HepG2 (cell line): ENCODE measurements at regions not wholly inside any gene's neighbourhood (a gene's known extent, or its start where the extent isn't known, plus 50 kb on each side); places are given as distances from the start of the nearest gene placed in this dataset.

ENCODE experiments used
- ATF7 ChIP-seq, 2 experiments: fragments of 450-650 bp in 1 of 2; sonication (generic) in 1 of 2; formaldehyde crosslinking in 1 of 2; IDR thresholded peaks; 2 replicates each; pipeline versions ENCODE4 v1.4.0 to v1.6.1; 2016 to 2020; ENCODE audit warnings: antibody characterized with exemption in 1 of 2, mild to moderate bottlenecking in 1 of 2, missing genetic modification reagents in 1 of 2
- DNMT1 ChIP-seq: sonication (generic); formaldehyde crosslinking; IDR thresholded peaks from 2 replicates; pipeline ENCODE4 v1.5.1; 2020; ENCODE audit warnings: mild to moderate bottlenecking, missing genetic modification reagents
- ELF4 ChIP-seq: sonication (generic); formaldehyde crosslinking; IDR thresholded peaks from 2 replicates; pipeline ENCODE4 v1.5.0; 2020; ENCODE audit warnings: missing genetic modification reagents, mild to moderate bottlenecking, moderate library complexity, borderline replicate concordance
- HOXA9 ChIP-seq: sonication (generic); formaldehyde crosslinking; IDR thresholded peaks from 2 replicates; pipeline ENCODE4 v1.8.1; 2022; ENCODE audit warnings: missing genetic modification reagents, mild to moderate bottlenecking, moderate library complexity, borderline replicate concordance
- MEIS1 ChIP-seq: sonication (generic); formaldehyde crosslinking; IDR thresholded peaks from 2 replicates; pipeline ENCODE4 v1.9.0; 2021; ENCODE audit warnings: mild to moderate bottlenecking, missing genetic modification reagents, moderate library complexity, borderline replicate concordance
- RBM22 ChIP-seq: fragments of 200-400 bp; formaldehyde crosslinking; optimal IDR thresholded peaks from 2 replicates; pipeline ENCODE3; 2017; ENCODE audit warnings: mild to moderate bottlenecking, low read length, moderate library complexity
- SCMH1 ChIP-seq: sonication (generic); formaldehyde crosslinking; IDR thresholded peaks from 2 replicates; pipeline ENCODE4 v1.9.0; 2021; ENCODE audit warnings: missing genetic modification reagents, mild to moderate bottlenecking, borderline replicate concordance
- STAG1 ChIP-seq: sonication (generic); formaldehyde crosslinking; IDR thresholded peaks from 2 replicates; pipeline ENCODE4 v1.4.0; 2020; ENCODE audit warnings: missing genetic modification reagents
- ZNF543 ChIP-seq: sonication (generic); formaldehyde crosslinking; IDR thresholded peaks from 2 replicates; pipeline ENCODE4 v1.4.0; 2020; ENCODE audit warnings: mild to moderate bottlenecking, missing genetic modification reagents
- ZNF776 ChIP-seq: sonication (generic); formaldehyde crosslinking; IDR thresholded peaks from 2 replicates; pipeline ENCODE4 v1.4.0; 2020; ENCODE audit warnings: mild to moderate bottlenecking, missing genetic modification reagents
- ZNF781 ChIP-seq: sonication (generic); formaldehyde crosslinking; IDR thresholded peaks from 2 replicates; pipeline ENCODE4 v1.5.1; 2020; ENCODE audit warnings: borderline replicate concordance, mild to moderate bottlenecking, missing genetic modification reagents; ENCODE audit errors: not compliant biosample characterization
- TF ChIP-seq, protein P1 (sequence below): sonication (generic); formaldehyde crosslinking; IDR thresholded peaks from 2 replicates; pipeline ENCODE4 v1.5.1; 2020; ENCODE audit warnings: missing genetic modification reagents, mild to moderate bottlenecking, borderline replicate concordance
- TF ChIP-seq, protein P2 (sequence below), 2 experiments: sonication (generic) in 1 of 2; formaldehyde crosslinking in 1 of 2; IDR thresholded peaks; 2 replicates each; pipeline versions ENCODE4 v1.5.1 to v1.6.1; 2011 to 2020; ENCODE audit warnings: borderline replicate concordance in 1 of 2, low read depth in 1 of 2, low read length in 1 of 2, mild to moderate bottlenecking in 1 of 2, missing genetic modification reagents in 1 of 2, moderate library complexity in 1 of 2
- TF ChIP-seq, protein P3 (sequence below): sonication (generic); formaldehyde crosslinking; IDR thresholded peaks from 2 replicates; pipeline ENCODE4 v1.4.0; 2020; ENCODE audit warnings: missing genetic modification reagents
- TF ChIP-seq, protein P4 (sequence below): fragments of 450-650 bp; IDR thresholded peaks from 2 replicates; pipeline ENCODE4 v1.6.1; 2016
- TF ChIP-seq, protein P5 (sequence below): IDR thresholded peaks from 2 replicates; pipeline ENCODE4 v1.6.1; 2016; ENCODE audit warnings: mild to moderate bottlenecking, missing biosample characterization, missing genetic modification reagents

DNA sequence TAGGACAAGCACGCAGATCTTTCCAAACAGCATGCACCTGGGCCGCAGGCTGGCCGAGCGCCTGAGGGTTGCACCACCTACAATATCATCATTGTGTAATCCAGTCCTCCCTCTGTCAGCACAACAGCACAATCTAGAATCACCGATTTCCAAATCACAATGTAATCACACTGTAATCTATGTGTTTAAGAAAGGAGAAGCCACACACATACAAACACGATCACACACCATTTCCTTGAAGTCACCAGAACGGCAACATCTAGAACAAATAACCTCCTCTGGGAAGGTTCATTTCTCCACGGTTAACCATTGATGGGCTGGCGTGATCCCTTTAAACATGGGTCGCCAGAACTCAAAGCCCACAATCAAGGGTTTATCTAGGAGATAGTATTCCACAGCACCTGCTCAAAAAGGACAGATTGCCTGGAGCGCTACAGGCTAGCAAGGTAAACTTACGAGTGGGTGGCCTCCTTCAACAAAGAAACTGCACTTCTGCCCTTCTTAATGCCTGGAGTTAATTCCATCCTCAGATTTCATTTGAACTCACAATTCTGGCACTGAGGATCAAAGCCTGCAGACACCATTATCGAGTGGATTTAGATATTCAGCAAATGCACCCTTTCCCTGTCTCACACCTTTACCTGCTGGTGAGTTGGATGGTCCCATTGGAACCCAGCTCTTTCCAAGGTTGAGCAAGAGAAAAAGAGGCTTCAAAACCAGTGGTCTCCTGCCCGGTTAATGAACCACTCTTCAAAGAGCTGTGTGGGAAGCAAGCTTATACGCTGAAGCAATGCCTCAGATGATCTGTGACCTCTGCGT lies 83.8 kb upstream of the FOXQ1 start (continued):
- TF ChIP-seq, protein P1, sequence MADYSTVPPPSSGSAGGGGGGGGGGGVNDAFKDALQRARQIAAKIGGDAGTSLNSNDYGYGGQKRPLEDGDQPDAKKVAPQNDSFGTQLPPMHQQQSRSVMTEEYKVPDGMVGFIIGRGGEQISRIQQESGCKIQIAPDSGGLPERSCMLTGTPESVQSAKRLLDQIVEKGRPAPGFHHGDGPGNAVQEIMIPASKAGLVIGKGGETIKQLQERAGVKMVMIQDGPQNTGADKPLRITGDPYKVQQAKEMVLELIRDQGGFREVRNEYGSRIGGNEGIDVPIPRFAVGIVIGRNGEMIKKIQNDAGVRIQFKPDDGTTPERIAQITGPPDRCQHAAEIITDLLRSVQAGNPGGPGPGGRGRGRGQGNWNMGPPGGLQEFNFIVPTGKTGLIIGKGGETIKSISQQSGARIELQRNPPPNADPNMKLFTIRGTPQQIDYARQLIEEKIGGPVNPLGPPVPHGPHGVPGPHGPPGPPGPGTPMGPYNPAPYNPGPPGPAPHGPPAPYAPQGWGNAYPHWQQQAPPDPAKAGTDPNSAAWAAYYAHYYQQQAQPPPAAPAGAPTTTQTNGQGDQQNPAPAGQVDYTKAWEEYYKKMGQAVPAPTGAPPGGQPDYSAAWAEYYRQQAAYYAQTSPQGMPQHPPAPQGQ = no peak
- TF ChIP-seq ZNF543 (CRISPR knock-in tag) (peak; percentile 82; the same call in 1 of the 2 replicates), DNMT1 (CRISPR knock-in tag) (no peak), ATF7 (IDR thresholded peaks at IDR 0.05) (peak; percentile 36; the same call in 1 of the 2 replicates), ATF7 (CRISPR knock-in tag; IDR thresholded peaks at IDR 0.05) (peak; percentile 48; the same call in 1 of the 2 replicates), HOXA9 (CRISPR knock-in tag) (no peak), ZNF776 (CRISPR knock-in tag) (no peak; the same call in 1 of the 2 replicates), ELF4 (CRISPR knock-in tag) (no peak), SCMH1 (no peak), ZNF781 (CRISPR knock-in tag) (peak; percentile 15), RBM22 (peak; percentile 15), STAG1 (CRISPR knock-in tag) (peak; percentile 44), MEIS1 (CRISPR knock-in tag) (peak; percentile 72)
- TF ChIP-seq, protein P2, sequence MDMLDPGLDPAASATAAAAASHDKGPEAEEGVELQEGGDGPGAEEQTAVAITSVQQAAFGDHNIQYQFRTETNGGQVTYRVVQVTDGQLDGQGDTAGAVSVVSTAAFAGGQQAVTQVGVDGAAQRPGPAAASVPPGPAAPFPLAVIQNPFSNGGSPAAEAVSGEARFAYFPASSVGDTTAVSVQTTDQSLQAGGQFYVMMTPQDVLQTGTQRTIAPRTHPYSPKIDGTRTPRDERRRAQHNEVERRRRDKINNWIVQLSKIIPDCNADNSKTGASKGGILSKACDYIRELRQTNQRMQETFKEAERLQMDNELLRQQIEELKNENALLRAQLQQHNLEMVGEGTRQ (IDR thresholded peaks at IDR 0.05; ENCODE audit: low read depth, low read length) = no peak
- TF ChIP-seq, protein P2 (CRISPR knock-in tag; IDR thresholded peaks at IDR 0.05; ENCODE audit: borderline replicate concordance) = no peak
- TF ChIP-seq, protein P3, sequence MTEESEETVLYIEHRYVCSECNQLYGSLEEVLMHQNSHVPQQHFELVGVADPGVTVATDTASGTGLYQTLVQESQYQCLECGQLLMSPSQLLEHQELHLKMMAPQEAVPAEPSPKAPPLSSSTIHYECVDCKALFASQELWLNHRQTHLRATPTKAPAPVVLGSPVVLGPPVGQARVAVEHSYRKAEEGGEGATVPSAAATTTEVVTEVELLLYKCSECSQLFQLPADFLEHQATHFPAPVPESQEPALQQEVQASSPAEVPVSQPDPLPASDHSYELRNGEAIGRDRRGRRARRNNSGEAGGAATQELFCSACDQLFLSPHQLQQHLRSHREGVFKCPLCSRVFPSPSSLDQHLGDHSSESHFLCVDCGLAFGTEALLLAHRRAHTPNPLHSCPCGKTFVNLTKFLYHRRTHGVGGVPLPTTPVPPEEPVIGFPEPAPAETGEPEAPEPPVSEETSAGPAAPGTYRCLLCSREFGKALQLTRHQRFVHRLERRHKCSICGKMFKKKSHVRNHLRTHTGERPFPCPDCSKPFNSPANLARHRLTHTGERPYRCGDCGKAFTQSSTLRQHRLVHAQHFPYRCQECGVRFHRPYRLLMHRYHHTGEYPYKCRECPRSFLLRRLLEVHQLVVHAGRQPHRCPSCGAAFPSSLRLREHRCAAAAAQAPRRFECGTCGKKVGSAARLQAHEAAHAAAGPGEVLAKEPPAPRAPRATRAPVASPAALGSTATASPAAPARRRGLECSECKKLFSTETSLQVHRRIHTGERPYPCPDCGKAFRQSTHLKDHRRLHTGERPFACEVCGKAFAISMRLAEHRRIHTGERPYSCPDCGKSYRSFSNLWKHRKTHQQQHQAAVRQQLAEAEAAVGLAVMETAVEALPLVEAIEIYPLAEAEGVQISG (CRISPR knock-in tag) = peak; percentile 67
- TF ChIP-seq, protein P4, sequence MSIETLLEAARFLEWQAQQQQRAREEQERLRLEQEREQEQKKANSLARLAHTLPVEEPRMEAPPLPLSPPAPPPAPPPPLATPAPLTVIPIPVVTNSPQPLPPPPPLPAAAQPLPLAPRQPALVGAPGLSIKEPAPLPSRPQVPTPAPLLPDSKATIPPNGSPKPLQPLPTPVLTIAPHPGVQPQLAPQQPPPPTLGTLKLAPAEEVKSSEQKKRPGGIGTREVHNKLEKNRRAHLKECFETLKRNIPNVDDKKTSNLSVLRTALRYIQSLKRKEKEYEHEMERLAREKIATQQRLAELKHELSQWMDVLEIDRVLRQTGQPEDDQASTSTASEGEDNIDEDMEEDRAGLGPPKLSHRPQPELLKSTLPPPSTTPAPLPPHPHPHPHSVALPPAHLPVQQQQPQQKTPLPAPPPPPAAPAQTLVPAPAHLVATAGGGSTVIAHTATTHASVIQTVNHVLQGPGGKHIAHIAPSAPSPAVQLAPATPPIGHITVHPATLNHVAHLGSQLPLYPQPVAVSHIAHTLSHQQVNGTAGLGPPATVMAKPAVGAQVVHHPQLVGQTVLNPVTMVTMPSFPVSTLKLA = no peak
- TF ChIP-seq, protein P5, sequence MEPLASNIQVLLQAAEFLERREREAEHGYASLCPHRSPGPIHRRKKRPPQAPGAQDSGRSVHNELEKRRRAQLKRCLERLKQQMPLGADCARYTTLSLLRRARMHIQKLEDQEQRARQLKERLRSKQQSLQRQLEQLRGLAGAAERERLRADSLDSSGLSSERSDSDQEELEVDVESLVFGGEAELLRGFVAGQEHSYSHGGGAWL = peak; percentile 69; the same call in 1 of the 2 replicates
